Coronary artery (tissue), 2 donors: ENCODE measurements at regions not wholly inside any gene's neighbourhood (a gene's known extent, or its start where the extent isn't known, plus 50 kb on each side); places are given as distances from the start of the nearest gene placed in this dataset.

ENCODE experiments used
- DNase-seq: peaks from one replicate; pipeline ENCODE4 v3.0.0-alpha.2; 2017; ENCODE audit warnings: low spot score
- H3K27ac ChIP-seq, 2 donors: fragments of 200-600 bp; sonication (generic); one replicate each; pipeline ENCODE4 v1.5.1; 2016 to 2019
- H3K4me3 ChIP-seq: fragments of 200-600 bp; sonication (generic); 2 replicates; pipeline ENCODE4 v1.5.1; 2016; ENCODE audit warnings: mild to moderate bottlenecking, moderate library complexity
- TF ChIP-seq, protein P1 (sequence below): fragments of 200-600 bp; sonication (generic); IDR thresholded peaks from one replicate; pipeline ENCODE4 v1.5.1; 2019; ENCODE audit warnings: antibody characterized with exemption

- TF ChIP-seq, protein P1, sequence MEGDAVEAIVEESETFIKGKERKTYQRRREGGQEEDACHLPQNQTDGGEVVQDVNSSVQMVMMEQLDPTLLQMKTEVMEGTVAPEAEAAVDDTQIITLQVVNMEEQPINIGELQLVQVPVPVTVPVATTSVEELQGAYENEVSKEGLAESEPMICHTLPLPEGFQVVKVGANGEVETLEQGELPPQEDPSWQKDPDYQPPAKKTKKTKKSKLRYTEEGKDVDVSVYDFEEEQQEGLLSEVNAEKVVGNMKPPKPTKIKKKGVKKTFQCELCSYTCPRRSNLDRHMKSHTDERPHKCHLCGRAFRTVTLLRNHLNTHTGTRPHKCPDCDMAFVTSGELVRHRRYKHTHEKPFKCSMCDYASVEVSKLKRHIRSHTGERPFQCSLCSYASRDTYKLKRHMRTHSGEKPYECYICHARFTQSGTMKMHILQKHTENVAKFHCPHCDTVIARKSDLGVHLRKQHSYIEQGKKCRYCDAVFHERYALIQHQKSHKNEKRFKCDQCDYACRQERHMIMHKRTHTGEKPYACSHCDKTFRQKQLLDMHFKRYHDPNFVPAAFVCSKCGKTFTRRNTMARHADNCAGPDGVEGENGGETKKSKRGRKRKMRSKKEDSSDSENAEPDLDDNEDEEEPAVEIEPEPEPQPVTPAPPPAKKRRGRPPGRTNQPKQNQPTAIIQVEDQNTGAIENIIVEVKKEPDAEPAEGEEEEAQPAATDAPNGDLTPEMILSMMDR: no peak
- H3K27ac ChIP-seq: no peak overlapping the region
- H3K4me3 ChIP-seq: no peak overlapping the region
- no peak for DNase-seq
Measured at GRCh38 chr11:16468735-16469453, 112.5 kb upstream of the SOX6 start.

DNA sequence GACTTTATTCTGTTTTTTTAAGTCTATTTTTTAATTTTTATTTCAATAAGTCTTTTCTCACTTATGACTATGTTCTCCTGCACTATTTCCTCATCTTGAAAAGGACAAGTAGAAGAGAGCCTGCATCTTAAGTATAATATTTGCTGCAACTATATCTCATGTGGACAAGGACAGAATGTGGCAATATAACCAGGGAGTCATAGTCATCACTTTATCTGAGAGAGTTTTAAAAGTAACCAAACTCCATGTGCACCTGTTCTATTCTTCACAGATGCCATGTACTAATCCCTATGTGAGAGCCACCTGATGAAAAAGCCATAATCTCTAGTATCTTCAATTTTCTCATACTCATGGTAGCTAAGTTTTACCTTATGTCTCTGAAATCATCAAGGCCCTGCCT lies 104.2 kb upstream of the SOX6 start:
- no peak overlapping the region for H3K27ac ChIP-seq
- TF ChIP-seq, protein P1: no peak
- no peak overlapping the region for H3K4me3 ChIP-seq
- DNase-seq: no peak

- Histone ChIP-seq H3K4me3 (no peak overlapping the region), H3K27ac (no peak overlapping the region)
- DNase-seq: no peak
- TF ChIP-seq, protein P1: no peak
Measured at GRCh38 chr11:16456366-16456765, 100.0 kb upstream of the SOX6 start.

- no peak for DNase-seq
- TF ChIP-seq, protein P1: no peak
- Histone ChIP-seq H3K4me3 (no peak overlapping the region), H3K27ac (no peak overlapping the region)
Measured at GRCh38 chr11:16454289-16454863, 98.0 kb upstream of the SOX6 start.

- no peak for DNase-seq
- TF ChIP-seq, protein P1: no peak
- no peak overlapping the region for H3K4me3 ChIP-seq
Measured at GRCh38 chr11:16448123-16448717, 91.9 kb upstream of the SOX6 start.

GRCh38 chr11:16441461-16441860 lies 85.1 kb upstream of the SOX6 start:
- DNase-seq: no peak
- Histone ChIP-seq H3K4me3 (no peak overlapping the region), H3K27ac (no peak overlapping the region)
- TF ChIP-seq, protein P1: no peak

More at GRCh38 chr11:16448123-16448717, 91.9 kb upstream of the SOX6 start:
- no peak overlapping the region for H3K27ac ChIP-seq

DNA sequence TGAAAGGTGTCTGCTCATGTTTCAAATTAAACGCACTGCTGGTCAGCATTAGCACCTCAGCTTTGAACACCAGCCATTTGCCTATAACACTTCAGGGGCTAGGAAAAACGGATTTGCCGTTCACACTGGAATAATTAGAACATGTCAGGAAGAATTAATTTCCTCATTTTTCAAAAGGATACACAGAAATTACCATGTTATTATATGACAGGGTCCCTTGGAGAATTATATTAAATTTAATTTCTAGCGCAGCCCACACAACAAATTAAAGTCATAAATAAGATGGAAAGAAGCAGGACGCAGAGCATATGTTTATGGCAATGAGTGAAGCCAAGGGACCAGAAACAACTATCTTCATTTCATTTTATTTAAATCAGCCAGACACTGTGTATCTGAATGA lies 83.8 kb upstream of the SOX6 start:
- Histone ChIP-seq H3K4me3 (no peak overlapping the region), H3K27ac (no peak overlapping the region)
- DNase-seq: no peak
- TF ChIP-seq, protein P1: no peak
